Memory B cell (primary cell): ENCODE measurements at regions not wholly inside any gene's neighbourhood (a gene's known extent, or its start where the extent isn't known, plus 50 kb on each side); places are given as distances from the start of the nearest gene placed in this dataset.

Source experiments
- ATAC-seq: fragments of 150-1000 bp; cut with Tn5 transposase; 2 replicates; pipeline ENCODE4 v1.10.0; 2021; ENCODE audit warnings: low read depth, mild to moderate bottlenecking, moderate library complexity
- DNase-seq, 2 donors: peaks; one replicate each; pipeline ENCODE4 v3.0.0; 2022; ENCODE audit warnings: low spot score in 2 of 2
- H3K27ac Mint-ChIP-seq: one replicate; pipeline ENCODE4 v1.8.0; 2022; ENCODE audit warnings: mild to moderate bottlenecking, moderate library complexity, mixed read lengths
- H3K27me3 Mint-ChIP-seq: one replicate; pipeline ENCODE4 v1.8.0; 2022; ENCODE audit warnings: mixed read lengths
- H3K36me3 Mint-ChIP-seq: one replicate; pipeline ENCODE4 v1.8.0; 2022; ENCODE audit warnings: mild to moderate bottlenecking, mixed read lengths
- H3K4me1 Mint-ChIP-seq: one replicate; pipeline ENCODE4 v1.8.0; 2022; ENCODE audit warnings: mixed read lengths
- H3K4me3 Mint-ChIP-seq: one replicate; pipeline ENCODE4 v1.8.0; 2022; ENCODE audit warnings: mild to moderate bottlenecking, moderate library complexity, mixed read lengths
- H3K9me3 Mint-ChIP-seq: one replicate; pipeline ENCODE4 v1.8.0; 2022; ENCODE audit warnings: mixed read lengths

DNA sequence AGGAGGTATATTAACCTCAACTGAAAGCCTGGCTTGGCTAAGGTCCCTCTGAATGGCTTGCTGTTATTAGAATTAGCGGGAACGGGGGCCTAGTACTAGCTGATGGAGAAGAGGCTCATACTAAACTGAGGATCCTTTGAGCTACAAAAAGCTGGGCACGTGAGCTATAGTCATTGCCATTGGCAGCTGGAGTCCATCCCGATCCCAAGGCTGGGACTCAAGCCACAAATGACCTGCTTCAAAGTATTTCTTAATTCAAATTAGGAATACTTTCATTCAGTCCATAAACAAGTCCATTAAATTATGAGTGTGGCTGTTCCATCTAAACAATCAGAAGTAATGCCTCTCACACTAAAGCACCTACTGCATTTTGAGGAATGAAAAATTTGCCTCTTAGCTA, 114.5 kb downstream of the DACT1 start:
- H3K27ac Mint-ChIP-seq, result no peak overlapping the region
- no peak for ATAC-seq
- no peak overlapping the region for H3K4me3 Mint-ChIP-seq
- H3K36me3 Mint-ChIP-seq, result no peaks in the 10 kb centered on the region
- no peak for DNase-seq
- no peaks in the 10 kb centered on the region for H3K9me3 Mint-ChIP-seq
- H3K27me3 Mint-ChIP-seq, result peaks cover 4% of the 10 kb centered on the region
- peaks cover 4% of the 10 kb centered on the region for H3K4me1 Mint-ChIP-seq

DNA sequence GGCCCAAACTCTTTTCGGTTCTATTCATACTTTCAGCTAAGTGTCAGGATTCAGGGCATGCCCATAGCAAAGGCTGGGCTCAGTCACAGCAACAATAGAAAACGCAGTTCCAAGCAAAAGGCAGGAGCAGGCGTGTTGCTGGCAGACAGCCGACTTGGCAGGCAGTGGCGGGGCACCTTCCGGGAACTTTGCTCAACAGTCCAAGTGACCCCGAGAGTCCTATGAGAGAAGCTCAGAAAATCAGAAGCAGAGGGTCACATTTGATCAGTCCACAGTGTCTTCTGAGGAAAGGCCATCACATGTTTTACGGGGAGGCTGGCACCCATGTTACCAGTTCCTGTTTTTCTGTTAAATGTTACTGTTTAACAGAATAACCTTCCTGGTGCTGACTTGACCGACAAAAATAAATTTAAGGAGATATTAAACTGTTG, 115.0 kb downstream of the DACT1 start:
- DNase-seq, result no peak

DNA sequence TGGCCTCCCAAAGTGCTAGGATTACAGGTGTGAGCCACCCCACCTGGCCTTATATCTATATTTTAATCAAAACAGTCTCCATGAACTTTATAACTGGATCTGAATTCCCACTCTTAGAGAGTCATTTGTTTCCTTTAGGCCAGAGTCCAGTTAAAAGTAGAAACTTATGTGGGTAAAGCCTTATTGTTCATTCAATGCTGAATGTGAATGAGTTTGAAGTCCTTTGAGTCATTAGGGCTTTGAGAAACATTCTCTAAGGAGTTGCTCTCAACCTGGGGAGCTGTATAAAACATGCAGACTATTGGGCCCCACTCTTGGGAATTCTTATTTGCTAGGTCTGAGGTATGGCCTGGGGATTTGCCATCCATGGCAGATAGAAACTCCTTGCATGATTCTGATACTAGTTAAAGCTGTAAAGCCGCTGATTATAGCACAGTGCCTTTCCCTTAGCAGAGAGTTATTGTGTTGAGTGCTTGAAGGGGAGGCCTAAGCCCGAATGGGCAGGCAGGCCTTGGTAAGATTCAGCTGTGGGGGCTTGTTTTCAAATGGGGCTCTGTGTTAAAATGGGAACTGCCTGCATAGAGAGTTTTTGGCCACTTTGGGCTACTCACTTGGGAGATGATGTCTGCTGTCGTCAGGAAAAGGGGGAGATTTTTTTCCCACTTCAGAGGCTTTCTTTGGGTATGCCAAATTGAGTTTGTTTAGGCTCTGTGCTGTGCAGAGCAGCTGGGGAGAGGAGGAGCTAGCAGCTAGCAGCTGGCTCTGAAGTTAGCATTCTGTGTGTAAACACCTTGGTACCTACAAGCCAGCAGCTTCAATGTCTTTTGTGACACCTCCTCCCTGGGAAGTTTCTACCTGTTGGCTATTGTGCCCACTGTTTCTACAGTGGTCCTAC, 117.5 kb downstream of the DACT1 start:
- no peaks in the 10 kb centered on the region for H3K9me3 Mint-ChIP-seq
- no peaks in the 10 kb centered on the region for H3K36me3 Mint-ChIP-seq
- DNase-seq (no peak), ATAC-seq (no peak)
- H3K27me3 Mint-ChIP-seq, result peaks cover 1% of the 10 kb centered on the region
- no peak overlapping the region for H3K27ac Mint-ChIP-seq
- H3K4me3 Mint-ChIP-seq, result no peak overlapping the region
- no peaks in the 10 kb centered on the region for H3K4me1 Mint-ChIP-seq

More for the DNA sequence above, 115.0 kb downstream of the DACT1 start:
- Mint-ChIP-seq H3K36me3 (no peaks in the 10 kb centered on the region), H3K9me3 (no peaks in the 10 kb centered on the region), H3K4me3 (no peak overlapping the region), H3K27ac (no peak overlapping the region), H3K4me1 (peaks cover 4% of the 10 kb centered on the region), H3K27me3 (peaks cover 4% of the 10 kb centered on the region)
- no peak for ATAC-seq

DNA sequence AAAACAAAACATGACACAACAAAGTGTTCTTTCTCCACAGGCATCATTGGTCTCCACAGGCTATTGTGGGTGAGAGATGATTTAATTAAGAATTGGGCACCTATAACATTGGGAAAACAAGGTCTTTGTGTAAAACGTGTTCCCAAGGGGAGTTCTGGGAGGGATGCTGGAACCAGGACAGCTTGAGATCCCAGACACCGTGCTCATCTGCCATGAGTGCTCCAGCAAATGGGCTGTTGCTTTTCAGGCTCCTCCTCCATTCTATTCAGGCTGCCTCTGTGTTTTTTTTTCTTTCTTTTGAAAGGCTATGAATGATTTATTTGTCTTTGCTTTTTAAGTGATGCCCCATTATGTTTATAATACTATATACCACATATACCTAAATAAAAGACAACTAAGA, 122.4 kb downstream of the DACT1 start:
- ATAC-seq, result no peak
- H3K9me3 Mint-ChIP-seq, result no peaks in the 10 kb centered on the region
- no peaks in the 10 kb centered on the region for H3K4me1 Mint-ChIP-seq
- H3K27ac Mint-ChIP-seq, result no peak overlapping the region
- no peak for DNase-seq
- H3K27me3 Mint-ChIP-seq, result no peaks in the 10 kb centered on the region
- H3K4me3 Mint-ChIP-seq, result no peak overlapping the region
- no peaks in the 10 kb centered on the region for H3K36me3 Mint-ChIP-seq

DNA sequence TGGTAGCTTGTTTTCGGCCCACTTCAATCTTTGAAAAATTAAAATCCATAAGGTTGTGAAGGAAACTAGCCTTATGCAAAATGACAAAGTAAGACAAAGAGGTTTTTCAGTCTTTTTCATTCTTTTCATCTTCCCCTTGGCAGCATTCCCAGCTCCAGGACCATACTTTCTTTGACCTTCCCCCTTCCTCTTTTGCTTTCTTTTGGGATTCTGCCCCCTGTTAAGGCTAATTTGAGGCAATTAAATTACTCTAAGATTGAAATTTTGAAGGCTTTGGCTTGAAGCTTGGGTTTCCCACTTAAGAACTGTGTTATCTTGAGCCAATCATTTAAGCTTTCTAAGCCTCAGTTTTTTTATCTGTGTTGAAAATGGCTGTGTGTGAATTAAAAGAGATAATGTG, 124.9 kb downstream of the DACT1 start:
- DNase-seq, result no peak
- Mint-ChIP-seq H3K36me3 (no peaks in the 10 kb centered on the region), H3K27me3 (no peaks in the 10 kb centered on the region), H3K9me3 (no peaks in the 10 kb centered on the region), H3K27ac (no peak overlapping the region), H3K4me3 (no peak overlapping the region), H3K4me1 (no peaks in the 10 kb centered on the region)
- ATAC-seq, result no peak

DNA sequence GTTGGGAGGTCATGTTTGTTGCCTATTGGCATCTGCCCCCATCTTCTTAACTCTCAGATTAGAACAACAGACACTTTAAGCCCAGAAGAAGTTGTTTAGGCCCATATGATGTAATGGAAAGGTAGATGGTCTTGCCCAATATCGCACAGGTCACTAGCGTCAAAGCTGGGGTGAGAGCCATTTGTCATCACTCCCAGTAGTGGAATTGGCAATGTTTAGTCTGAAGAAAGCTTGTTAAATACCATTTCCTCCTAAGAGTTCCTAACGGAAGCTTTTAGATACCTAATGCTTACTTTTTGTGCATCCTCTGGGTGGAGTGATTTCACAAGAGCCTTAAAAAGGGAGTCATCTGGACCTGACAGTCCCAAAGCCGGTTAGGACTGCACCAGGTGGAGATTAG, 125.4 kb downstream of the DACT1 start:
- DNase-seq, result no peak
- no peak for ATAC-seq
- Mint-ChIP-seq H3K27ac (no peak overlapping the region), H3K27me3 (no peaks in the 10 kb centered on the region), H3K36me3 (no peaks in the 10 kb centered on the region), H3K4me1 (no peaks in the 10 kb centered on the region), H3K9me3 (no peaks in the 10 kb centered on the region), H3K4me3 (no peak overlapping the region)

DNA sequence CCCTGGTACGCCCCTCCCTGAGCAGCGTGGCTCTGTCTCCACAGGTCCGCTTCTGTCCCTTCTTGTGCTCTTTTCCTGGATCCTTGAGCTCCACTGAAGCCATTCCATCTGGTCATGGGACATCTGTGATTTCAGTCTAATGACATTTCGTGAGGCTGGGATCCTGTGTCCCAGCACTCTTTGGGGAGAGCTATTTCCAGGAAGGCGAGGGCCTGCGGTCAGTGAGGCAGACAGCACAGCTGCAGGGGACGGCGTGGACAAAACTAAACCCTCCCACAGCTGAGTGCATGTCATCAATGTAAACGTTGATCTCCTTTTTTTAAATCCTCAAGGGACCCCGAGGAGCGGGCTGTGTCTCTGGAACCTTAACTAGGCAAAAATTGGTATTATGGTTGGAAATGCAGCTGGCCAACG, 127.7 kb downstream of the DACT1 start:
- Mint-ChIP-seq H3K4me1 (no peaks in the 10 kb centered on the region), H3K4me3 (no peak overlapping the region), H3K36me3 (no peaks in the 10 kb centered on the region), H3K9me3 (no peaks in the 10 kb centered on the region), H3K27ac (no peak overlapping the region), H3K27me3 (no peaks in the 10 kb centered on the region)
- ATAC-seq (no peak), DNase-seq (no peak)

DNA sequence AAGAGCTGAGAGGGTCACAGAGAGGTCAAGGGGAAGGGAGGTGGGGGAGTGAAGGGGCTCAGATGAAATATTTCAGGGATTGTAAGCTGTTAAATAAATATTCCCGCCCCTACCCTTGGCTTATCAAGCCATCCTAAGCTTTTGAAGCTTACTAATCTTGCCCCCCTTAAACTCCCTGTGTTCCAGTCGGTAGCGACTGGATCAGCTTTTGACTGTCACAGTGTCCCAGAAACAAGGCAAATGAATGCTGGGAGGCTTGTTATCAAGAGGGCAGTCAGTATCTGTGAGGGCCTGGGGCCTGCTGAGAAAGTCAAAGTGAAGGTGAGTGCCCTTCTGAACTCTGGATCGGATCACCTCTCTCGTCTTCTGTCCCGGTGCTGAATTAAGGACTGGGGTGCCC, 128.1 kb downstream of the DACT1 start:
- H3K27ac Mint-ChIP-seq, result no peak overlapping the region

DNA sequence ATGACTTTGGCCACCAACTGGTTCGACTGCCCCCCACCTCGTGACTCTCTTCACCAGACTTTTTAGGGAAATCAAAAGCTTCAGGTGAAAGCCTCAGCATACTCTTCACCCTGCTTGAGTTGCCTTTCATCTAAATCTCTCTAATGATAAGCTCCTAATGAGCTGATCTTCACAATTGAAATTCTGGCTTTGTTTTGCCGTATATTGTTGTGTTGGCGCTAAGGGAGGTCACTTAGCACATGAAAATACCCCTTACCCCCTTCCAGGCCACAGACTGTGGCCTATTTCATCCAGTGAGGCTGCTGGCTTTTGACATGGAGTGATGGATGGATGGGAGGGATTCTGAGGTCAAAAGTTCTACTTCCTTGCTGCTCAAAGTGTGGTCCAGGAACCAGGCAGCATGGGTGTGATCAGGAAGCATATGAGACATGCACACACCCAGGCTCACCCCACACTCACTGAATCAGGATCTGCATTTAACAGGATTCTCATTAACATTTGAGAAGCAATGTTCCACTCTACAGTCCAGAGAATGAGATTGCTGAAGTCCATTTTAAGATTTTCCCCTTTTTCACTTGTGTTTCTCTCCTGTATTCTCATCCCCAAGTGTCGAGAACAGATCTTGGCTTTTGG, 131.4 kb downstream of the DACT1 start:
- H3K27ac Mint-ChIP-seq, result no peak overlapping the region
- H3K4me1 Mint-ChIP-seq, result no peaks in the 10 kb centered on the region
- H3K4me3 Mint-ChIP-seq, result no peak overlapping the region
- DNase-seq (no peak), ATAC-seq (no peak)
- H3K36me3 Mint-ChIP-seq, result no peaks in the 10 kb centered on the region
- peaks cover 3% of the 10 kb centered on the region for H3K27me3 Mint-ChIP-seq
- no peaks in the 10 kb centered on the region for H3K9me3 Mint-ChIP-seq

More for the DNA sequence above, 128.1 kb downstream of the DACT1 start:
- Mint-ChIP-seq H3K4me1 (no peaks in the 10 kb centered on the region), H3K9me3 (no peaks in the 10 kb centered on the region), H3K27me3 (no peaks in the 10 kb centered on the region), H3K4me3 (no peak overlapping the region), H3K36me3 (no peaks in the 10 kb centered on the region)
- no peak for DNase-seq
- no peak for ATAC-seq

DNA sequence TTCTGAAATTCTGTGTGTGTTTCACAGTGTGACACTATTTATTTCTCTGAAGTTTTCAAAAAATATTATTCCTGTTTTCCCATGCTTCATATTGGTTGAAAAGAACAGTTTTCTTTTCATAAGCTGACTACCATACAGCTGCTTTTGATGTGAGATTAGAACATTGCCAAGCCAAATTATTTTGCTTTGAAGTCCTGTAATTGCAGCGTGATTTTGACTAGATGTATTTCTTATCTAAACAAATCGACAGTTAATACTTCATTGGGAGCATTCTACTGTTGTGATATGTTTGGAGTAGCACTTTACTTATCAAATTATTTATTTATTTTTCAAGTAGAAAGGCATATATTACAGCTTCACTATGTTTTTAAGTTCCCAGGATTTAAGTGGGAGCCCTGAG, 132.0 kb downstream of the DACT1 start:
- Mint-ChIP-seq H3K9me3 (no peaks in the 10 kb centered on the region), H3K4me1 (no peaks in the 10 kb centered on the region), H3K4me3 (no peak overlapping the region), H3K36me3 (no peaks in the 10 kb centered on the region), H3K27me3 (peaks cover 5% of the 10 kb centered on the region), H3K27ac (no peak overlapping the region)
- no peak for ATAC-seq
- no peak for DNase-seq

DNA sequence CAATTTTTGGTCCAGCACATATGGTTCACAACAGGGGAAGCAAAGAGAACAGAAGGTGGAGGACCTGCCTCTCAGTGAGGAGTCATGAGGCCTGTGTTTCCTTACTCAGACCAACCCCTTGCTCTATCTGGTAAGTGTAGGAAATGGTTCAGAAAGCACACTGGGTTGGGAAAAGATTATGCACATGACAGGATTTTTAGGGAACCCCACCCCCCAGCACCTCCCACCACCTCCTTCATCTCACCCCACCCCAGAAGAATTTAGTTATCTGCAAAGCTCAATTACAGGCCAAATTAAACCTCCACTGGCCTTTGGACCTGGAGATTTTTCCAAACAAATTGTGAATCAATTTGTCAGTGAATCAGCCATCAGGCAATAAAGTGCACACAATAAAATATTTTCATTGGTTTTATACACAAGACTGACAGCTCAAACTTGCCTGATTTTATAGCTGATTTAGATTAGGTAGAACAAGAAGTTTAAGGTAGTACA, 132.8 kb downstream of the DACT1 start:
- no peaks in the 10 kb centered on the region for H3K36me3 Mint-ChIP-seq
- H3K9me3 Mint-ChIP-seq, result peaks cover 2% of the 10 kb centered on the region
- H3K27me3 Mint-ChIP-seq, result peaks cover 5% of the 10 kb centered on the region
- ATAC-seq (no peak), DNase-seq (no peak)
- H3K27ac Mint-ChIP-seq, result no peak overlapping the region
- H3K4me1 Mint-ChIP-seq, result no peaks in the 10 kb centered on the region
- H3K4me3 Mint-ChIP-seq, result no peak overlapping the region

DNA sequence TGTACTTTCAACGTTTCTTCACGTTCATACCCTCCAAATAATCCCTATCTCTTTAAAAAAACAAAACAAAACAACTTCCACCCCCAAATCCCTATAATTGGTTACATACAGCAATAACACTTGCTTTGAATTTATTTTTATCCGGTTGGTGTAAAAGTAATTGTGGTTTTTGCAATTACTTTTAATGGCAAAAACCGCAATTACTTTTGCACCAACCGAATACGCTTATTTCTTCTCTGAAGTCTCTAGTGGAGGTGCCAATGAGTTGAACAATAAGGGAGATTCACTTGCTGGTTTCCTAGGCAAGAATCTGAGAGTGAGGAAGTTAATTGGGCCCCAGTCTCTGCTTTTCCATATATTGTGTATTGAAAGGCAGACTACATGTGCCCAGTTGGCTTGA, 133.3 kb downstream of the DACT1 start:
- DNase-seq (no peak), ATAC-seq (no peak)
- no peaks in the 10 kb centered on the region for H3K36me3 Mint-ChIP-seq
- H3K4me3 Mint-ChIP-seq, result no peak overlapping the region
- H3K9me3 Mint-ChIP-seq, result peaks cover 2% of the 10 kb centered on the region
- H3K4me1 Mint-ChIP-seq, result no peaks in the 10 kb centered on the region
- peaks cover 6% of the 10 kb centered on the region for H3K27me3 Mint-ChIP-seq
- H3K27ac Mint-ChIP-seq, result no peak overlapping the region

DNA sequence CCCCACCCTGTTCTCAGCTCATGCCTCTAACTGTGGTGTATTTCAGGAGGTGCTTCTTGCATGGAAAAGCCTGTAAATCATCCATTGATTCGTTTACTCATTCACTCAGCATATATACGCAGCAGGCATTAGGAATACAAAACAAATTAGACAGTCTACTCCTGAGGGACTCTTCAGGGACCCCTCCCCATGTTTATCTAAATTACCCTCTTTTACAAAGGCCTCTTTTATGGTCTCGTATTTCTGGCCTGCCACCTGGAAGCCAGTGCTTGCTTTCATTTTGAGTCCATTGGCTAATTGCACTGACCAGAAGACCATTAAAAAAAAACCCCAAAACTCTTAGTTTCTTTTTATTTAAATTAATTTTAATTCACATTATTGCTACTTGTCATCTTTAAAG, 134.4 kb downstream of the DACT1 start:
- peaks cover 2% of the 10 kb centered on the region for H3K9me3 Mint-ChIP-seq
- no peak for ATAC-seq

DNA sequence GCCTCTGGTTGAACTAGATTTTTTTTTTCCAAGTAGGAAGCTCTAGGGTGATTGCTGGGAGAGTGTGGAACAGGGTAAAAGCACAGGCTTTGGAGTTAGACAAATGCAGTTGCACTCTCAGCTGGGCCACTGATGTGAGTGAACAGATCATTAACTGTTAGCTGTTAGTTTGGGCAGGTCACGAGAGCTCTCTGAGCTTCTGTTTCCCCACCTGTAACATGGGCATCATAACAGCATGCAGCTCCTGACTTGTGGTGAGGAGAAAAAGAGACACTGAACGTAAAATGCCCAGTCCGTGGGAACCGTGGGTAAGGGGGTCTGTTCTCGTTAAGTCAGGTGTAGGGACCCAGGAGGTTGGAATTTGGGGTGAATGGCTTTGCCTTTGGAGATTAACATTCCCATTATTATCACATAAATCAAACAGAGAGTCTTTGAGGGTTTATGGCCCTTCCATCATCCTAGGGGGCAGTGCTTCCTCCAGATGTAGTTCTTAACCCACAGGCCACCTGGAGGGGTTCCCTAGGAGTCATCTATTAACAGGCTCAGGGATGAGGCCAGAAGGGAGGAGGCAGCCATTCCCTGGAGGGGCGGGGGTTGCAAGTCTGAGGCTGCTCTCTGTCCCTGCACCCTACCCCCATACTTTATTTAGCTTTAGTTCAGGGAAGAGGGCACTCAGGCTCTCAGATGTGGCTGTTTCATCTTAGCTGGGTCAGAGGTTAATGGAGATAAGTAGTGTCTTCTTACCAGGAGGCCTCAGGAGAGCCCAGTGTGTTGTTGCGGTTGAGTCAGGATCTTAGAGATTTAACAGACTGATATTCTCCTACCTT, 135.2 kb downstream of the DACT1 start:
- Mint-ChIP-seq H3K27ac (no peak overlapping the region), H3K27me3 (peaks cover 9% of the 10 kb centered on the region), H3K9me3 (peaks cover 2% of the 10 kb centered on the region), H3K4me1 (no peaks in the 10 kb centered on the region), H3K36me3 (no peaks in the 10 kb centered on the region), H3K4me3 (no peak overlapping the region)
- ATAC-seq (no peak), DNase-seq (no peak)

More for the DNA sequence above, 134.4 kb downstream of the DACT1 start:
- Mint-ChIP-seq H3K27ac (no peak overlapping the region), H3K4me3 (no peak overlapping the region), H3K4me1 (no peaks in the 10 kb centered on the region), H3K27me3 (peaks cover 9% of the 10 kb centered on the region), H3K36me3 (no peaks in the 10 kb centered on the region)
- no peak for DNase-seq
